ENCODE measurements at regions not wholly inside any gene's neighbourhood (a gene's known extent, or its start where the extent isn't known, plus 50 kb on each side); places are given as distances from the start of the nearest gene placed in this dataset.
"Not testable (repeated sequence)": the region's sequence is repeated elsewhere in the genome, so short reads cannot be mapped to it uniquely, and the experiment has no call there.

GRCh38 chr4:116217781-116218180, 867.6 kb downstream of the TRAM1L1 start:
- no peak overlapping the region for H3K4me3 ChIP-seq
- no peak overlapping the region for H3K27ac ChIP-seq
- DNase-seq (ENCODE audit: low spot score): no peak
- TF ChIP-seq CTCF (IDR thresholded peaks at IDR 0.05): no peak

GRCh38 chr4:116215622-116216021, 869.8 kb downstream of the TRAM1L1 start:
- DNase-seq (ENCODE audit: low spot score): no peak

GRCh38 chr4:116202524-116202923, 882.9 kb downstream of the TRAM1L1 start:
- DNase-seq (ENCODE audit: low spot score): no peak
- H3K27ac ChIP-seq: no peak overlapping the region
- TF ChIP-seq CTCF (IDR thresholded peaks at IDR 0.05): no peak
- H3K4me3 ChIP-seq: no peak overlapping the region

More at GRCh38 chr4:116215622-116216021, 869.8 kb downstream of the TRAM1L1 start:
- no peak for TF ChIP-seq CTCF (IDR thresholded peaks at IDR 0.05)
- Histone ChIP-seq H3K4me3 (no peak overlapping the region), H3K27ac (no peak overlapping the region)

GRCh38 chr4:116197317-116197809, 888.0 kb downstream of the TRAM1L1 start:
- Histone ChIP-seq H3K27ac (no peak overlapping the region), H3K4me3 (no peak overlapping the region)
- DNase-seq (ENCODE audit: low spot score): no peak
- TF ChIP-seq CTCF (IDR thresholded peaks at IDR 0.05): no peak

- Histone ChIP-seq H3K27ac (no peak overlapping the region), H3K4me3 (no peak overlapping the region)
- no peak for TF ChIP-seq CTCF (IDR thresholded peaks at IDR 0.05)
- DNase-seq (ENCODE audit: low spot score): no peak
Measured at GRCh38 chr4:116183241-116183640, 902.1 kb downstream of the TRAM1L1 start.

GRCh38 chr4:116180157-116180601, 905.2 kb downstream of the TRAM1L1 start:
- H3K4me3 ChIP-seq: no peak overlapping the region
- H3K27ac ChIP-seq: no peak overlapping the region
- DNase-seq (ENCODE audit: low spot score): no peak
- TF ChIP-seq CTCF (IDR thresholded peaks at IDR 0.05): no peak

GRCh38 chr4:116151371-116151770, 934.0 kb downstream of the TRAM1L1 start:
- DNase-seq (ENCODE audit: low spot score); H3K27ac ChIP-seq; H3K4me3 ChIP-seq: not testable (repeated sequence)

- no peak overlapping the region for H3K27ac ChIP-seq
- TF ChIP-seq CTCF (IDR thresholded peaks at IDR 0.05): no peak
- H3K4me3 ChIP-seq: no peak overlapping the region
- DNase-seq (ENCODE audit: low spot score): no peak
Measured at GRCh38 chr4:116150152-116150551, 935.2 kb downstream of the TRAM1L1 start.
